HEK293T (cell line): ENCODE measurements at regions not wholly inside any gene's neighbourhood (a gene's known extent, or its start where the extent isn't known, plus 50 kb on each side); places are given as distances from the start of the nearest gene placed in this dataset.
"Not testable (repeated sequence)": the region's sequence is repeated elsewhere in the genome, so short reads cannot be mapped to it uniquely, and the experiment has no call there.

Experiments used
- ARNT ChIP-seq: fragments of 450-650 bp; IDR thresholded peaks from 2 replicates; pipeline ENCODE4 v1.6.1; 2017; ENCODE audit warnings: mild to moderate bottlenecking
- BHLHE40 ChIP-seq: fragments of 450-650 bp; IDR thresholded peaks from 2 replicates; pipeline ENCODE4 v1.6.1; 2016; ENCODE audit warnings: mild to moderate bottlenecking, moderate library complexity, borderline replicate concordance
- CTBP1 ChIP-seq: fragments of 450-650 bp; IDR thresholded peaks from 2 replicates; pipeline ENCODE4 v1.6.1; 2016; ENCODE audit warnings: borderline replicate concordance
- ELF4 ChIP-seq: fragments of 450-650 bp; IDR thresholded peaks from 2 replicates; pipeline ENCODE4 v1.6.1; 2017; ENCODE audit warnings: antibody characterized with exemption
- FOXK2 ChIP-seq: fragments of 450-650 bp; IDR thresholded peaks from 2 replicates; pipeline ENCODE4 v1.6.1; 2016; ENCODE audit warnings: mild to moderate bottlenecking
- FOXM1 ChIP-seq: fragments of 450-650 bp; IDR thresholded peaks from 2 replicates; pipeline ENCODE4 v1.6.1; 2017; ENCODE audit warnings: mild to moderate bottlenecking, borderline replicate concordance
- HDGF ChIP-seq: fragments of 450-650 bp; IDR thresholded peaks from 2 replicates; pipeline ENCODE4 v1.6.1; 2017; ENCODE audit warnings: antibody characterized with exemption, borderline replicate concordance
- NFRKB ChIP-seq: fragments of 450-650 bp; IDR thresholded peaks from 2 replicates; pipeline ENCODE4 v1.6.1; 2016; ENCODE audit warnings: mild to moderate bottlenecking, moderate library complexity
- SP1 ChIP-seq: fragments of 450-650 bp; IDR thresholded peaks from 2 replicates; pipeline ENCODE4 v1.6.1; 2017
- SUZ12 ChIP-seq: fragments of 450-650 bp; IDR thresholded peaks from 2 replicates; pipeline ENCODE4 v1.6.1; 2016; ENCODE audit warnings: mild to moderate bottlenecking
- ZNF384 ChIP-seq: fragments of 450-650 bp; IDR thresholded peaks from 2 replicates; pipeline ENCODE4 v1.6.1; 2016

GRCh38 chr3:48068320-48068719, 52.1 kb upstream of the MAP4 start:
- not testable (repeated sequence) for TF ChIP-seq NFRKB, BHLHE40, FOXK2, ARNT, FOXM1, SP1, CTBP1, ELF4, ZNF384, SUZ12, HDGF
